Progenitor cell of endocrine pancreas (in vitro differentiated cells): ENCODE measurements at regions not wholly inside any gene's neighbourhood (a gene's known extent, or its start where the extent isn't known, plus 50 kb on each side); places are given as distances from the start of the nearest gene placed in this dataset.

ENCODE experiments used
- DNase-seq: peaks from one replicate; pipeline ENCODE4 v3.0.0; 2021; ENCODE audit warnings: low spot score; ENCODE audit not compliant: unreplicated experiment
- H3K27ac Mint-ChIP-seq: 2 replicates; pipeline ENCODE4 v1.8.0; 2021; ENCODE audit warnings: mild to moderate bottlenecking, moderate library complexity, mixed read lengths
- H3K27me3 Mint-ChIP-seq: 2 replicates; pipeline ENCODE4 v1.8.0; 2021; ENCODE audit warnings: mixed read lengths
- H3K36me3 Mint-ChIP-seq: 2 replicates; pipeline ENCODE4 v1.8.0; 2022; ENCODE audit warnings: mixed read lengths; ENCODE audit not compliant: insufficient read depth
- H3K4me1 Mint-ChIP-seq: 2 replicates; pipeline ENCODE4 v1.8.0; 2021; ENCODE audit warnings: low read depth, mixed read lengths
- H3K4me3 Mint-ChIP-seq: 2 replicates; pipeline ENCODE4 v1.8.0; 2021; ENCODE audit warnings: low read depth, mild to moderate bottlenecking, moderate library complexity, mixed read lengths
- H3K9me3 Mint-ChIP-seq: 2 replicates; pipeline ENCODE4 v1.8.0; 2021; ENCODE audit warnings: low read depth, mixed read lengths
- CTCF ChIP-seq: fragments of 200-600 bp; sonication (generic); IDR thresholded peaks from one replicate; pipeline ENCODE4 v1.5.0; 2021; ENCODE audit warnings: antibody characterized with exemption, mild to moderate bottlenecking; ENCODE audit not compliant: unreplicated experiment

GRCh38 chr6:9057937-9058336 lies 622.6 kb upstream of the SLC35B3 start:
- no peaks in the 10 kb centered on the region for H3K9me3 Mint-ChIP-seq
- H3K36me3 Mint-ChIP-seq, result no peaks in the 10 kb centered on the region
- H3K4me3 Mint-ChIP-seq, result no peak overlapping the region
- no peak for TF ChIP-seq CTCF
- no peaks in the 10 kb centered on the region for H3K27me3 Mint-ChIP-seq
- no peaks in the 10 kb centered on the region for H3K4me1 Mint-ChIP-seq
- no peak for DNase-seq
- H3K27ac Mint-ChIP-seq, result no peak overlapping the region

- no peaks in the 10 kb centered on the region for H3K4me1 Mint-ChIP-seq
- H3K4me3 Mint-ChIP-seq, result no peak overlapping the region
- H3K27me3 Mint-ChIP-seq, result no peaks in the 10 kb centered on the region
- no peak for DNase-seq
- no peaks in the 10 kb centered on the region for H3K36me3 Mint-ChIP-seq
- H3K27ac Mint-ChIP-seq, result no peak overlapping the region
- H3K9me3 Mint-ChIP-seq, result no peaks in the 10 kb centered on the region
- no peak for TF ChIP-seq CTCF
Measured at GRCh38 chr6:9056556-9056955, 621.2 kb upstream of the SLC35B3 start.

- no peak for TF ChIP-seq CTCF
- no peaks in the 10 kb centered on the region for H3K27me3 Mint-ChIP-seq
- no peak overlapping the region for H3K27ac Mint-ChIP-seq
- no peak for DNase-seq
- H3K36me3 Mint-ChIP-seq, result no peaks in the 10 kb centered on the region
- no peak overlapping the region for H3K4me3 Mint-ChIP-seq
- no peaks in the 10 kb centered on the region for H3K4me1 Mint-ChIP-seq
- H3K9me3 Mint-ChIP-seq, result peaks cover 8% of the 10 kb centered on the region
Measured at GRCh38 chr6:9044426-9044825, 609.1 kb upstream of the SLC35B3 start.

- Mint-ChIP-seq H3K27ac (no peak overlapping the region), H3K4me1 (no peaks in the 10 kb centered on the region), H3K27me3 (no peaks in the 10 kb centered on the region), H3K4me3 (no peak overlapping the region), H3K36me3 (no peaks in the 10 kb centered on the region), H3K9me3 (peaks cover 8% of the 10 kb centered on the region)
- no peak for TF ChIP-seq CTCF
- DNase-seq, result no peak
Measured at GRCh38 chr6:9040718-9041117, 605.4 kb upstream of the SLC35B3 start.

- H3K9me3 Mint-ChIP-seq, result peaks cover 8% of the 10 kb centered on the region
- no peak overlapping the region for H3K4me3 Mint-ChIP-seq
- H3K27ac Mint-ChIP-seq, result no peak overlapping the region
- DNase-seq, result no peak
- H3K36me3 Mint-ChIP-seq, result no peaks in the 10 kb centered on the region
- no peaks in the 10 kb centered on the region for H3K4me1 Mint-ChIP-seq
- no peaks in the 10 kb centered on the region for H3K27me3 Mint-ChIP-seq
- TF ChIP-seq CTCF, result no peak
Measured at GRCh38 chr6:9039258-9039657, 603.9 kb upstream of the SLC35B3 start.
